Cardiac muscle cell (in vitro differentiated cells and primary cell): ENCODE measurements at regions not wholly inside any gene's neighbourhood (a gene's known extent, or its start where the extent isn't known, plus 50 kb on each side); places are given as distances from the start of the nearest gene placed in this dataset.

Source experiments
- DNase-seq, 2 donors: peaks; one replicate each; pipeline versions ENCODE4 v3.0.0 to v3.0.0-alpha.2; 2010 to 2017; ENCODE audit warnings: low read depth in 1 of 2, low spot score in 1 of 2
- H3K27ac ChIP-seq: fragments of 200-600 bp; sonication (generic); 2 replicates; pipeline ENCODE4 v1.5.1; 2016
- H3K27me3 ChIP-seq: fragments of 200-600 bp; sonication (generic); 2 replicates; pipeline ENCODE4 v1.6.0; 2016; ENCODE audit warnings: control low read depth
- H3K36me3 ChIP-seq: fragments of 200-600 bp; sonication (generic); 2 replicates; pipeline ENCODE4 v1.5.1; 2016; ENCODE audit warnings: control low read depth
- H3K4me1 ChIP-seq: fragments of 200-600 bp; sonication (generic); 2 replicates; pipeline ENCODE4 v1.8.1; 2017; ENCODE audit warnings: low read depth, mild to moderate bottlenecking, mixed run types
- H3K4me3 ChIP-seq: fragments of 200-600 bp; sonication (generic); 2 replicates; pipeline ENCODE4 v1.5.1; 2016; ENCODE audit warnings: mild to moderate bottlenecking
- H3K9me3 ChIP-seq: fragments of 200-600 bp; sonication (generic); 2 replicates; pipeline ENCODE4 v1.5.1; 2017; ENCODE audit warnings: low read depth, mild to moderate bottlenecking, control low read depth
- CTCF ChIP-seq: IDR thresholded peaks from 2 replicates; pipeline ENCODE4 v1.5.1; 2012; ENCODE audit warnings: low read depth, mild to moderate bottlenecking, low read length

- Histone ChIP-seq H3K36me3 (no peaks in the 10 kb centered on the region), H3K27ac (no peak overlapping the region), H3K9me3 (no peaks in the 10 kb centered on the region), H3K27me3 (peaks cover 99% of the 10 kb centered on the region), H3K4me1 (peaks cover 9% of the 10 kb centered on the region), H3K4me3 (no peak overlapping the region)
- TF ChIP-seq CTCF = no peak
- DNase-seq = no peak
Measured at GRCh38 chr6:28777147-28777461, 146.7 kb downstream of the TRIM27 start.

GRCh38 chr6:28782113-28782673 lies 141.6 kb downstream of the TRIM27 start:
- H3K4me3 ChIP-seq = no peak overlapping the region
- no peaks in the 10 kb centered on the region for H3K4me1 ChIP-seq
- DNase-seq = no peak
- H3K36me3 ChIP-seq = no peaks in the 10 kb centered on the region
- H3K27me3 ChIP-seq = peaks cover 99% of the 10 kb centered on the region
- H3K27ac ChIP-seq = no peak overlapping the region
- TF ChIP-seq CTCF = no peak
- no peaks in the 10 kb centered on the region for H3K9me3 ChIP-seq

- H3K27me3 ChIP-seq = peaks cover 100% of the 10 kb centered on the region
- H3K4me3 ChIP-seq = peak overlapping the region; percentile 10
- DNase-seq = no peak
- H3K4me1 ChIP-seq = peaks cover 3% of the 10 kb centered on the region
- no peaks in the 10 kb centered on the region for H3K36me3 ChIP-seq
- H3K9me3 ChIP-seq = no peaks in the 10 kb centered on the region
- H3K27ac ChIP-seq = no peak overlapping the region
- TF ChIP-seq CTCF = no peak
Measured at GRCh38 chr6:28785962-28786679, 137.7 kb downstream of the TRIM27 start.

- peak; percentile 34 to 61 for DNase-seq
- Histone ChIP-seq H3K36me3 (no peaks in the 10 kb centered on the region), H3K4me3 (peak overlapping the region; percentile 29), H3K27ac (no peak overlapping the region), H3K4me1 (peaks cover 3% of the 10 kb centered on the region), H3K9me3 (no peaks in the 10 kb centered on the region), H3K27me3 (peaks cover 99% of the 10 kb centered on the region)
- TF ChIP-seq CTCF = no peak
Measured at GRCh38 chr6:28789553-28790083, 134.2 kb downstream of the TRIM27 start.

GRCh38 chr6:28791002-28791383 lies 132.8 kb downstream of the TRIM27 start:
- peaks cover 99% of the 10 kb centered on the region for H3K27me3 ChIP-seq

More at GRCh38 chr6:28791002-28791383, 132.8 kb downstream of the TRIM27 start:
- Histone ChIP-seq H3K27ac (no peak overlapping the region), H3K36me3 (no peaks in the 10 kb centered on the region), H3K9me3 (no peaks in the 10 kb centered on the region), H3K4me1 (peaks cover 3% of the 10 kb centered on the region), H3K4me3 (no peak overlapping the region)
- TF ChIP-seq CTCF = no peak
- no peak for DNase-seq
